HuH-7.5 (cell line): ENCODE measurements at regions not wholly inside any gene's neighbourhood (a gene's known extent, or its start where the extent isn't known, plus 50 kb on each side); places are given as distances from the start of the nearest gene placed in this dataset.

Source experiments
- DNase-seq: peaks from one replicate; pipeline ENCODE4 v3.0.0; 2011; ENCODE audit warnings: low spot score

GRCh38 chr5:98454407-98454806 lies 319.1 kb upstream of the RGMB start:
- no peak for DNase-seq

DNA sequence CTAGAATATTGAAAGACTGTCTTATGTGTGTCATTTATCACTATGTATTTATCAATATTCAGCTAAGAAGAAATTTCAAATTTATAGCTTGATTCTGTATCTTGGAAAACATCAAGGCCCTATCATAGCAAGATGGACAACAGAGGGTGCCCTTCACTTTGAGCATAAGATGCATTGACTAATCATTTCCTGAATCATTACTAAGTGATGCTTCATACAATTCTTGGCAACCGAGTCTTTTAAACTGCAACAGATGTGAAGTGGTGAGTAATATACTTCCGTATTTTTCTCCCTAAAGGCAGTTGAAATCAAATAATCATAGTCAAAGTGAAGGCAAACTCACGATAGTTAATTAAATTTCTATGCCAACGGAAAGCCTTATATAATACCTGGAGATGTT lies 318.6 kb upstream of the RGMB start:
- no peak for DNase-seq

- no peak for DNase-seq
Measured at GRCh38 chr5:98455665-98456064, 317.8 kb upstream of the RGMB start.

DNA sequence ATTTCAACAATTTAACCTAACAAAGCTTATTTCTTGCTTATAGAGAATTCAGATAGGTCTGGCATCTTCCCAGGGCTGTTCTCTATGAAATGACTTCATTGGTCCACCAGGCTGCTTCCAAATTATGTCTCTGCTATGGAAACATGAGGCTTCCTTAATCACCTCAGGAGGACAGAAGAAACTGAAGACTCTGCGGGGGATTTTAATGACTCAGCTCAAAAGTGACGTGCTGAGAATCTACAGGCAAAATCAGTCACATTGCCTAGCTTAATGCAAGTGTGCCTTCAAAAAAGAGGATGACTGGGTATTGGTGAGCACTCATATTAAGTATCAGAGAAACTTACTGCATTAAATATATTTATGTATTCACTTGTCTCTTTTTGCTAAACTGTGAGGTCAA lies 315.5 kb upstream of the RGMB start:
- no peak for DNase-seq

DNA sequence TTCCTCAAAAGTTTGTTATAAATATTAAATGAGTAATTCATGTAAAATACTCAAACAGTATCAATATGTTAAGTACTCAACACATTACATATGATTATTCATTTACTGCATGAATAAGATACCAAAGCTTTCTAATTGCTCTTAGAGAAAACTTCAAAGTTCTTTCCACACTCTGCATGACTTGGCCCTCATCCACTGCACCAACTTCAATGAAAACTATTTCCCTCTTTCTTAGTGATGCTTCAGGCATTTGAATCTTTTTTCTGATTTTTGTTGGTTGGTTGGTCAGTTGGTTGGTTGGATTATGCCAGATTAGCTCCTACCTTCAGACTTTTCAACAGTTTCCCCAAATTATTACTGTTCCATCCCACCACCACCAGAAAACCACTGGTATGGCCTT lies 314.7 kb upstream of the RGMB start:
- no peak for DNase-seq

- no peak for DNase-seq
Measured at GRCh38 chr5:98460536-98460935, 312.9 kb upstream of the RGMB start.

DNA sequence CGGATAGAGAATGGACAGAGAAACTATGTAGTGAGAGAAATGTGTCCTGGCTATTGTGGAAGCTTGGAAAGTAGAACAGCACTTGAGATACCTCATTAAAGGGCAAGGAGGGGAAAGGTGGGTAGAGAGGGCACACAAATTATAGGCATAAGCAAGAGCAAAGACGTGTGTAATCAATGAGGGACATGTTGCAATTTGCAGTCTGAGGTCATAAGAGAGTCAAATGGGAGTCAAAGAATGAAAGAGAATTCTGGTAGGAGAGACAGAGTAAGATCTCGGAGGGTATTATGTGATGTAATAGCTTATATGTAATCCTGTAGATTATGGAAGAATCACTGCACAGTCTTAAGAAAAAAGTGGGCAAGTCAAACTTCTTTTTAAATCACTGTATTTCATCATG lies 312.0 kb upstream of the RGMB start:
- no peak for DNase-seq

GRCh38 chr5:98463222-98463621 lies 310.2 kb upstream of the RGMB start:
- no peak for DNase-seq

- DNase-seq: no peak
Measured at GRCh38 chr5:98463676-98464075, 309.8 kb upstream of the RGMB start.

- DNase-seq: no peak
Measured at GRCh38 chr5:98464737-98465330, 308.6 kb upstream of the RGMB start.

DNA sequence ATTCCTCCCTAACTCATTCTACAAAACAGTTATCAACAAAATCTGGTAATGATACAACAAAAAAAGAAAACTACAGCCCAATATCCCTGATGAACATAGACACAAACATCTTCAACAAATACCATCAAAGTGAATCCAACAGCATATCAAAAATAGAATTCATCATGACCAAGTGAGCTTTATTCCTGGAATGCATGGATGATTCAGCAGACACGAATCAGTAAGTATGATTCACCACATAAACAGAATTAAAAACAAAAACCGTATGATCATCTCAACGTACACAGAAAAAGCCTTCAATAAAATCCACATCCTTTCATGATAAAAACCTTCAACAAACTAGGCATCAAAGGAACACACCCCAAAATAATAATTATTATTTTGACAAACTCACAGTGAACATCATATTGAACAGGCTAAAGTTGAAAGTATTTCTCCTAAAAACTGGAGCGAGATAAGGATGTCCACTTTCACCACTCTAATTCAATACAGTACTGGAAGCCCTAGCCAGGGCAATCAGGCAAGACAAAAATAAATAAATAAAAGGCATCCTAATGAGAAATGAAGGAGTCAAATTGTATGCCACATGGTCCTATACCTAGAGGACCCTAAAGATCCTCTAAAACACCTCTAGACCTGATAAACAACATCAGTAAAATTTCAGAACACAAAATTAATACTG lies 305.1 kb upstream of the RGMB start:
- DNase-seq: no peak

- DNase-seq: no peak
Measured at GRCh38 chr5:98470747-98471146, 302.7 kb upstream of the RGMB start.

- DNase-seq: no peak
Measured at GRCh38 chr5:98471458-98471857, 302.0 kb upstream of the RGMB start.

DNA sequence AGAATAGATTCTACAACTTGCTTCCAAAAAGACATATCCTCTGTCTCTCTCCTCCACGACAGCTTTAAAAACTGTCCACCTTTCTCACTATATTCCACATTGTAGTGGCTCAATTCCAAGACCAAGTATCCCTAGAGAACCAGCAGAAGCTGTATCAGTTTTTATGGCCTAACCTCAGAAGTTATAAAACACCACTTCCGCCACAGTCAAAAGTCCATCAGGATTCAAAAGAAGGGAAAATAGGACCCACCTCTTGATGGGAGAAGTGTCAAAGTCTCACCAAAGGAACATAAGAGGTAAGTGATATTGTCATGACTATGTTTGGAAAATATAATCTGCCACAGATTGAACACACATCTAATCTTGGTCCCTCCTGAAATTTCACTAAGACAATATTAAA lies 299.2 kb upstream of the RGMB start:
- no peak for DNase-seq

- no peak for DNase-seq
Measured at GRCh38 chr5:98474782-98475181, 298.7 kb upstream of the RGMB start.

GRCh38 chr5:98482321-98483300 lies 290.9 kb upstream of the RGMB start:
- no peak for DNase-seq

- no peak for DNase-seq
Measured at GRCh38 chr5:98483301-98483685, 290.2 kb upstream of the RGMB start.

GRCh38 chr5:98489021-98489420 lies 284.4 kb upstream of the RGMB start:
- DNase-seq: no peak

DNA sequence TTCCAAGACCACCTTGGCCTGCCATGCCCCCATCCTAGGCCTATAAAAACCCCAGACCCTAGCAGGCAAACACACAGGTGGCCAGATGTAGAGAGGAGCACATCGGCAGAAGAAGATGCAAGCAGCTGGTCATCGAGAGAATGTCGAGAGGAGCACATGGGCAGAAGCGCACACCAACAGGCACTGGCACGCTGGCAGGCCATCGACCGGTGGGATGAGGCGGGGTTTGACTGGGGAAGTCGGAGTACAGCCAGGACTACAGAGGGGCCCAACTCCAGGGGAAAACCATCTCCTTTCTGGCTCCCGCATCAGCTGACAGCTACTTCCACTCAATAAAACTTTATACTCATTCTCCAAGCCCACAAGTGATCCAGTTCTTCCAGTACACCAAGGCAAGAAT lies 283.1 kb upstream of the RGMB start:
- DNase-seq: no peak

- DNase-seq: no peak
Measured at GRCh38 chr5:98492258-98492657, 281.2 kb upstream of the RGMB start.

DNA sequence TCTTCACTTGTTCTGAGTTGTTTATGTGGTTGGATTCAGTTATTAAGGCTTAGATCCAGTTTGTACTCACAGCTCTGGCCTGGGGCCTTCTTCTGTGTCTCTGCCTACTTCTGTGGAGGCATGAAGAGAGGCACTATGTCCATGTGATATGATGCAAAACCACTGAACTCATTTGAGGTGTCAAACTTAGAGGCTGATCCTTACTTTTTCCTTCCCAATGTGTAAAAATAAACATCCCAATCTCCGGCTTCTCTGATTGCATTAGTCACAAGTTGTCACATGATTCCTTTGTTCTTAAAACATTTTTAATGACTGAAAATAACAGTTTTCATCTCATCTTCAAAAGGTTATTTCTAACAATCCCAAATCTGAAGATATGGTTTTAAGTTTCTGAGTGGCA lies 276.0 kb upstream of the RGMB start:
- DNase-seq: no peak

DNA sequence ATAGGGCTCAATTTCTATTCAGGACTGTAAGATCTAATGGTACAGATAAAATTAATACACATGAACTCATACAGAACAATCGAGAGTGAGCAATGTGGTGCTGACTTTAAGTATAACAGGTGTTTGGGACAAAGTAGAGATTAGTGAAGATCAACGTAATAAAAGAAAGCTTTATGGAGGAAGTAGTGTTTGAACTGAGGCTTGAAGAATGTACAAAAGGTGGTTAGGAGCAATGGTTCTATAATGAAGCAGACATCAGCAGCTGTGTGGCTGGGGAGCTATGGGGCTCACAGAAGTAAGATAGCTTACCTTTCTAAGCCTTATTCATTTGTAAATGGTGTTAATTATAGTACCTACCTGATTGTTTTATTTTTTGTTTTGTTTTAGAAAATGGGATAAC lies 275.4 kb upstream of the RGMB start:
- DNase-seq: no peak

DNA sequence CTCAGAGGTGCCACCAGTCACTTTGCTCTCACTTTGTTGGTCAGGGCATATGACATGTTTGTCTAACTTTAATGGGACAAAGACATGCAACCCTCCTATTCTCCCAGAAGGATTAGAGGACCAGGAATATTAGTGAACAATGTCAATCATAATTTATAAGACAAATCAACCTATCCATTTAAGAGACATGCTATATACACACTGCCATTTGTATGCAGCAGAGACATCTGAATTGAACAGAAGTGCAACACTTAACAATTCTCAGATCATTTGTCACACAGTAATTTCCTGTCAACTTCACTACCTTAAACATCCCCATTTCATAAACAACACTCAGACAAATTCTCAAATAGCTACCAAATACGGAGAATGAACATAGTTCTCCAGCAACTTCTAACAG lies 273.6 kb upstream of the RGMB start:
- no peak for DNase-seq
